SK-N-SH (cell line): ENCODE measurements at regions not wholly inside any gene's neighbourhood (a gene's known extent, or its start where the extent isn't known, plus 50 kb on each side); places are given as distances from the start of the nearest gene placed in this dataset.

ENCODE experiments used
- CTCF ChIP-seq: fragments of 200-600 bp; sonication (generic); IDR thresholded peaks from 2 replicates; pipeline ENCODE4 v1.6.1; 2017; ENCODE audit warnings: antibody characterized with exemption, mild to moderate bottlenecking, moderate library complexity
- EZH2phosphoT487 ChIP-seq: fragments of 200-600 bp; sonication (generic); IDR thresholded peaks from 2 replicates; pipeline ENCODE4 v1.6.1; 2017; ENCODE audit warnings: low read depth, mixed run types, mild to moderate bottlenecking, antibody characterized with exemption, moderate library complexity, borderline replicate concordance
- FOXJ3 ChIP-seq: sonication (generic); formaldehyde crosslinking; IDR thresholded peaks from 2 replicates; pipeline ENCODE4 v1.5.1; 2020; ENCODE audit warnings: mild to moderate bottlenecking, missing genetic modification reagents
- IRF3 ChIP-seq: fragments of 150-350 bp; IDR thresholded peaks from 2 replicates; pipeline ENCODE4 v1.6.1; 2016; ENCODE audit warnings: mild to moderate bottlenecking, low read depth, low read length
- POLR2AphosphoS5 ChIP-seq: IDR thresholded peaks from 2 replicates; pipeline ENCODE4 v1.6.1; 2012; ENCODE audit warnings: low read depth, low read length
- RFX5 ChIP-seq: IDR thresholded peaks from 2 replicates; pipeline ENCODE4 v1.6.1; 2012; ENCODE audit warnings: mild to moderate bottlenecking, improper control_type of control experiment, low read length
- SMC3 ChIP-seq: IDR thresholded peaks from 2 replicates; pipeline ENCODE4 v1.6.1; 2012; ENCODE audit warnings: low read depth, low read length, improper control_type of control experiment
- USF1 ChIP-seq: IDR thresholded peaks from 2 replicates; pipeline ENCODE4 v1.4.0; 2012; ENCODE audit warnings: low read depth, borderline replicate concordance
- USF2 ChIP-seq: fragments of 150-350 bp; IDR thresholded peaks from 2 replicates; pipeline ENCODE4 v1.6.1; 2017; ENCODE audit warnings: antibody characterized with exemption, low read length, low read depth, borderline replicate concordance
- TF ChIP-seq, protein P1 (sequence below): IDR thresholded peaks from 2 replicates; pipeline ENCODE4; 2012
- TF ChIP-seq, protein P2 (sequence below): IDR thresholded peaks from 2 replicates; pipeline ENCODE4 v1.6.1; 2012; ENCODE audit warnings: mild to moderate bottlenecking, low read depth, low read length, moderate library complexity

DNA sequence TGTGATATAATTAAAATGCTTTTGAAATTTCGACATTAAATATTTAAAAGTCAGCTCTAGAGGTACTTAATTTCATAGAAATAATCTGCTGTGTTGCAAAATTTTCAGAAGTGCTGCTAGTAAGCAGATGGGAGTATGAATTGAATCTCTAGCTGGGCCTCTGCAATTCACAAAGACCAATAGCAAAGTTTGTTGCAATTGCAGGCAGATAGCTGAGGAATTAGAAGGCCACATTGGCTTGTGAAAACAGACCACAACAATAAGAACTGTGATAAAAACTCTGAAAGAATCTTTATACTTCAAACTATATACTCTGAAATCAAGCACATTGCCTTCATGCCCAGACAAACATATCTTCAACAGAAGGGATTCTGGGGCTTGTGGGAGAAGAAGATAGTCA is 636.3 kb upstream of the SOX9 start:
- TF ChIP-seq FOXJ3 (CRISPR knock-in tag) (no peak), IRF3 (no peak), CTCF (no peak), SMC3 (no peak), USF2 (no peak), POLR2AphosphoS5 (no peak), EZH2phosphoT487 (no peak), USF1 (no peak), RFX5 (no peak)
- TF ChIP-seq, protein P1, sequence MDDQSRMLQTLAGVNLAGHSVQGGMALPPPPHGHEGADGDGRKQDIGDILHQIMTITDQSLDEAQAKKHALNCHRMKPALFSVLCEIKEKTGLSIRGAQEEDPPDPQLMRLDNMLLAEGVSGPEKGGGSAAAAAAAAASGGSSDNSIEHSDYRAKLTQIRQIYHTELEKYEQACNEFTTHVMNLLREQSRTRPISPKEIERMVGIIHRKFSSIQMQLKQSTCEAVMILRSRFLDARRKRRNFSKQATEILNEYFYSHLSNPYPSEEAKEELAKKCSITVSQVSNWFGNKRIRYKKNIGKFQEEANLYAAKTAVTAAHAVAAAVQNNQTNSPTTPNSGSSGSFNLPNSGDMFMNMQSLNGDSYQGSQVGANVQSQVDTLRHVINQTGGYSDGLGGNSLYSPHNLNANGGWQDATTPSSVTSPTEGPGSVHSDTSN, result no peak
- TF ChIP-seq, protein P2, sequence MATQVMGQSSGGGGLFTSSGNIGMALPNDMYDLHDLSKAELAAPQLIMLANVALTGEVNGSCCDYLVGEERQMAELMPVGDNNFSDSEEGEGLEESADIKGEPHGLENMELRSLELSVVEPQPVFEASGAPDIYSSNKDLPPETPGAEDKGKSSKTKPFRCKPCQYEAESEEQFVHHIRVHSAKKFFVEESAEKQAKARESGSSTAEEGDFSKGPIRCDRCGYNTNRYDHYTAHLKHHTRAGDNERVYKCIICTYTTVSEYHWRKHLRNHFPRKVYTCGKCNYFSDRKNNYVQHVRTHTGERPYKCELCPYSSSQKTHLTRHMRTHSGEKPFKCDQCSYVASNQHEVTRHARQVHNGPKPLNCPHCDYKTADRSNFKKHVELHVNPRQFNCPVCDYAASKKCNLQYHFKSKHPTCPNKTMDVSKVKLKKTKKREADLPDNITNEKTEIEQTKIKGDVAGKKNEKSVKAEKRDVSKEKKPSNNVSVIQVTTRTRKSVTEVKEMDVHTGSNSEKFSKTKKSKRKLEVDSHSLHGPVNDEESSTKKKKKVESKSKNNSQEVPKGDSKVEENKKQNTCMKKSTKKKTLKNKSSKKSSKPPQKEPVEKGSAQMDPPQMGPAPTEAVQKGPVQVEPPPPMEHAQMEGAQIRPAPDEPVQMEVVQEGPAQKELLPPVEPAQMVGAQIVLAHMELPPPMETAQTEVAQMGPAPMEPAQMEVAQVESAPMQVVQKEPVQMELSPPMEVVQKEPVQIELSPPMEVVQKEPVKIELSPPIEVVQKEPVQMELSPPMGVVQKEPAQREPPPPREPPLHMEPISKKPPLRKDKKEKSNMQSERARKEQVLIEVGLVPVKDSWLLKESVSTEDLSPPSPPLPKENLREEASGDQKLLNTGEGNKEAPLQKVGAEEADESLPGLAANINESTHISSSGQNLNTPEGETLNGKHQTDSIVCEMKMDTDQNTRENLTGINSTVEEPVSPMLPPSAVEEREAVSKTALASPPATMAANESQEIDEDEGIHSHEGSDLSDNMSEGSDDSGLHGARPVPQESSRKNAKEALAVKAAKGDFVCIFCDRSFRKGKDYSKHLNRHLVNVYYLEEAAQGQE, result no peak
